DND-41 (cell line): ENCODE measurements at regions not wholly inside any gene's neighbourhood (a gene's known extent, or its start where the extent isn't known, plus 50 kb on each side); places are given as distances from the start of the nearest gene placed in this dataset.

Experiments used
- CTCF ChIP-seq: IDR thresholded peaks from 2 replicates; pipeline ENCODE4 v1.5.1; 2012; ENCODE audit warnings: borderline replicate concordance, low read length, moderate library complexity, mild to moderate bottlenecking; ENCODE audit not compliant: poor library complexity, severe bottlenecking; ENCODE audit errors: extremely low read depth
- EZH2 ChIP-seq: IDR thresholded peaks from 3 replicates; pipeline ENCODE4 v1.6.1; 2012; ENCODE audit warnings: borderline replicate concordance, low read depth, mild to moderate bottlenecking, moderate library complexity, low read length, inconsistent platforms; ENCODE audit not compliant: severe bottlenecking

GRCh38 chr4:123705419-123705818 lies 308.8 kb downstream of the SPRY1 start:
- TF ChIP-seq EZH2 (no peak), CTCF (no peak)
